Left colon (tissue), 2 donors: ENCODE measurements at regions not wholly inside any gene's neighbourhood (a gene's known extent, or its start where the extent isn't known, plus 50 kb on each side); places are given as distances from the start of the nearest gene placed in this dataset.

Experiments used
- ATAC-seq: fragments of 200-7000 bp; cut with Tn5 transposase; one replicate; pipeline ENCODE4 v1.9.1; 2020; ENCODE audit warnings: mild to moderate bottlenecking, moderate library complexity
- DNase-seq, 2 donors: peaks; one replicate each; pipeline ENCODE4 v3.0.0-alpha.2; 2020
- intact Hi-C, 2 donors: fragments of 100-400 bp; cut with DNase I in 1 of 2; cut with micrococcal nuclease in 1 of 2; formaldehyde crosslinking; loops; one replicate each; pipeline versions ENCODE4 v1.11.2 to v1.14.0; 2022; cut with DNase I, micrococcal nuclease
- donor health status: DM: no; HTN: no; CAD: no.
- donor health status: DM: yes; HTN: yes; CAD: no.

DNA sequence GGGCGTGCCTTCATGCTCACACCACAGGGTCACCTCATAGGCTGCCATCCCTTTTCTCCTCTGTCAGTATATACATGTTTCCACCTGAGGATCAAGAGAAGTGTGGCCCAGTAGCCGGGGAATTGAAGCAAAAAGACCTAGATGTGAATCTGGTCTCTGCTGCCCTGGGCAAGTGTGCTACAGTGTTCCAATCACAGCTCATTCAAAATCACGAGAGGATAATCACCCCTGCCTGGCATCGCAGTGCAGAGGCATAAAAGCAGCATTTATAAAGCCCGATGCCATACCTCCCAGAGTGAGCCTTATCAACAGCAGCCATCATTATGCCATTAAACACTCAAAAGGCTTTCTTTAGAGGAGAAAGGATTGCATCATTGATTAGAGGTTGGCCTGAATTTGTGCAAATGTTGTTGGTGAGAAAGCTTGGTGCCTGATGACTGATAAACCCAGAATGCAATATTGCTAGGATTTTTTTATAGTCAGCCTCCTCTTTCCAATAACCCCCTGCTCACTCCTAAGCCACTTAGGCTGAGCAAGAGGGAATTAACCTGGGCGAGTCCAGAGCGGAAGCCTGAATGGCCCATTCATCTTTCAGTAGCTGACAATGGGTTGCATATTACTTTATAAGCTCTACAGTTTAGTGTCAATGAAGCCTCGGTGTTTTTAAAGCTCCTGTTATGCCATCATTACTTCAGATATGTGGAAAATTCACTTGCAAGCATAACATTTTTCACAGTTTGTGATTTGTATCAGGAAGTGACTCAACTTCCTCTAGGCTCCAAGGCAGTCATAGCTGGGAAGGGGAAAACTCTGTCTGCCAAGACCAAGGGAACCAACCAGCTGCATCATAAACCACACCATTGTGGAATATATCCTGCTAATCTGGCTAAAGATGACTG lies 92.5 kb upstream of the NXT1 start:
- DNase-seq (no peak), ATAC-seq (no peak)
- intact Hi-C loops, result no loop called here

DNA sequence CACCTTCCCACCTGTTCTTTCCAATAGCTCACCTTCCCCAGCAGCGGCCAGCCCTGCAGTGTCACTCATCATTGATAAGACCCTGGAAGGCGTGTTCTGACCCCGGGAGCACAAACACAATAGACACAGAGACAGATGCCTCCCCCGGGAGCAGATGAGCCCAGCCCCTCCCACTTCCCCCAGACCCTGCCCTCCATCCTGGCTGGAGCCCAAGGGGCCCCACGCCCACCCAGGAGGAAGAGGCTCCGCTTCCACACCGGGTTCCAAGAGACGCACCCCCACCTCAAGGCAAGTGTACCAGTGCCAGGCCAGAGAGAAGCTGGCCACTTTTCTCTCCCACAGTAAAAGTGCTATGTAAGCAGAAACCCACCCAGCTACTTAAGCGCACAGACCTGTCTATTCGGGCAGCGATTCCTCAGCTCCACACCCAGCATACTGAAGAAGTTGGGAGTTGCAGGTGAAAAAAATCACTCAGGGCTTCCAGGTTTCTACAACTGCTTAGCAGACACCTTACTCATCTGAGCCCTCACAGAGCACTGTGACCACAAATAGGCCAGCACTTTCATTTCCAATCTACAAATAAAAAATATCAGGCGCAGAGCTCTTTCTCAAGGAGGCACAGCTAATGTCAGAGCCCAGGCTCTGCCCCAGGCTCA lies 93.4 kb upstream of the NXT1 start:
- DNase-seq (no peak), ATAC-seq (no peak)
- intact Hi-C loops, result no loop called here

DNA sequence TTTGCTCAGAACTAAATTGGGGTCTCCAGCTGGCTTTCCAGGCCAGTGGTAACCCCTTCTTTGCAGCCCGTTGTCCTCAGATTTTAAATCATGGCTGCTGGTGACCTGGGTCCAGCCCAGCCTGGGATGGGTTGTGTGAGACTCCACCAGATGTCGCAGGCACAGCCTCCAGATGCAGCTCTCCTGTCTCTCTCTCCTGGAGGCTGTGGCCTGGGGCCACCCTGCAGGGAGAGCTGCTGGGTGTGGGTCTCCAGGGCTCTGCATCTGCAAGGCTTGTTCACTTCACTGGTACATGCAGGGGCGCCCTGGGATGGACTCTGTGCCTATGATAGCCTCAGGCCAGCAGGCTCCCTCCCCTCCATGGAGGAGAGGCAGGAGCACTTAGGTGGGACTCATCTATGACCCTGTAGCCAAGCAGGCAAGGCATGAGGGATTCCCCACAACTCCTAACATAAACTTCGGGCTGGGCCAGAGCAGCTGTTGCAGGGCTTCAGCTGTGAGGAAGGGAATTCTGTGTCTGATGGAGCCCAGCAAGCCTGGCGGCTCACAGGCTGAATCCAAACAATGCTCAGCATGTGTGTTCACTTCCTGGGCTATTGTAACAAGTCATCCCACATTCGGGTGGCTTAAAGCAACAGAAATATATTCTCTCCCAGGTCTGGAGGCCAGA lies 94.7 kb upstream of the NXT1 start:
- DNase-seq, result no peak
- intact Hi-C loops, result no loop called here
- no peak for ATAC-seq

DNA sequence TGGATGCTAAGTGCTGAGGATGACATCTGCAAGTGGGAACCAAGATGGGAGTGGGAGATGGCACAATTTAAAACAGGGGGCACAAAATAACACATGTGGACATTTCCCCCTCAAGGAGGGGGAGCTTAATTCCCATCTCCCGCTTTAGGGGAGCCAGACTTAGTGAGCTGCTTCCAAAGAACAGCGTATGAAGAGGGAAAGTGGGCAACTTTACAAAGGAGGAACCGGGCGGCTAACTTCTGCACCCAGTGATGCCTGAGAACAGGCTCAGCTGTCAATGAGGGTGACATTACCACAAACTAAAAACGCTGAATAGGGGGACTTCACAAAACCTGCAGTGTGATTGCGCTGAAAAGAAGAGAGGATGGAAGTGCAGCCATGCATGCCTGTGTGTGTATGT lies 95.5 kb upstream of the NXT1 start:
- intact Hi-C loops, result no loop called here
- ATAC-seq, result no peak
- no peak for DNase-seq

DNA sequence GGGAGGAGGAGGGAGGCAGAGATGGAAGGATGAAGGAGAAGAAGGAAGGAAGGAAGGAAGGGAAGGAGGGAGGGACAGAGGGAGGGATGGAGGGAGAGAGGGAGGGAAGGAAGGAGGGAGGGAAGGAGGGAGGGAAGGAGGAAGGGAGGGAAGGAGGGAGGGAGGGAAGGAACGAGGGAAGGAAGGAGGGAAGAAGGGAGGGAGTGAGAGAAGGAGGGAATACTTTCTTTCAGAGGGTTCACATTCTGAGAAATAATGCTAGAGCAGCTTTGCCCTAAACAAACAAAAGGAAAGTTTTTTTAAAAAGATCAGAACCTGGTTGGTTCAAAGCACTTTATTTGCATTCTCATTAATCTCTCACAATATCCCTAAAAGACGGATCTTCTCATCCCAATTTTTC lies 96.1 kb upstream of the NXT1 start:
- intact Hi-C loops, result no loop called here
- no peak for DNase-seq
- no peak for ATAC-seq

DNA sequence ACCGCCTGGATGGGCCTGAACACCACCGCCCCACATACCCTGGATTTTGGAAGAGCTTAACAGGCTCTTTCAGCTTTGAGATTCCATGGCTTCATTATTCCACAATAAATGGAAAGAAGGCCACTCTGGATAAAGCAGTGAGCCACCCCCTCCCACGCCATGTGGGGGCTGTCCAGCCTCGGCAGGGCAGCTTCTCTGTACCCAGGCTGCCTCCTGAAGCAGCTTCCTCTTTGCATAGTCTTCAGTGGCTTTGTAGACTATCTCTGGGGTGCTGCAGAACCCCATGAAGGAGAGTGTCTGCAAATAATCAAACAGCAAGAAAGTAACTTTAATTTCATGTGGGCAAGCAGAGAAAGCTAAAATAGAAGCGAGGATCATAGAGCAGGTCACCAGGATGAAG lies 96.6 kb upstream of the NXT1 start:
- no peak for DNase-seq
- intact Hi-C loops, result no loop called here
- ATAC-seq, result no peak

DNA sequence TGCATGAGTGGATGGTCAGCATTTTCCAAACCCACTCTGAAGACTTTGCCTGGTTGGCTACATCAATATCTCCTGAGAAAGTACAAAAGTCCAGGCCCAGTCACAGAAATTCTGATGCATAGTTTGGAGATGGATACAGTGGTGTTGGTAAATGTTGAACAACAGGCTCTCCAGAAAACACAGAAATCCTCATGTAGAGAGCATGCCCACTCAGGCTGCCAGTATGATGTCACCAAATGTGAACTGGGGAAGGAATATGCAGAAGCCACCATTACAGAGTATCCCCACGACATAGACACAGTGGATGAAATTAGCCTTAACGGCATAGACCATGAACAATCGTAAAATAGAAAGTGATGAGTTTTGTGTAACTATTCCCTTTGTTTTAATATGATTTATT lies 97.1 kb upstream of the NXT1 start:
- DNase-seq (no peak), ATAC-seq (no peak)
- intact Hi-C loops, result no loop called here

DNA sequence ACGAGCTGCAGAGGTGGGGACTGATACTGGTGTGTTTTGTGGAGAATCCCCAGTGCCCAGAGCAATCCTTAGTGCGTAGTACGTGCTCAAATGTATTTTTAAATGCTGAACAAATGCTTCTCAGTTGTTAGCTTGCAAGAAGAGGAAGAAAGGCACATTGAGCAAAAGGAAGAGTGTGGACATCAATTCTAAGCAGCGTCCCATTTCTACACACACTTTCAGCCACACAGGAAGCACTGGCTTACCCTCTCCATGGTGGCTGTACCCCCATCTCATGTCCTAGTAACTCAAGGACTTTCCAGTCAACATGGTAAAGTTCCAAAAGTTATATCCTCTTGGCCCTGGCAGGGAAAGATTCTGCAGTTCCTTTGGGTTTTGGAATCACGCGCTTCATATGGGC lies 98.8 kb upstream of the NXT1 start:
- ATAC-seq, result no peak
- no peak for DNase-seq
- intact Hi-C loops, result no loop called here

DNA sequence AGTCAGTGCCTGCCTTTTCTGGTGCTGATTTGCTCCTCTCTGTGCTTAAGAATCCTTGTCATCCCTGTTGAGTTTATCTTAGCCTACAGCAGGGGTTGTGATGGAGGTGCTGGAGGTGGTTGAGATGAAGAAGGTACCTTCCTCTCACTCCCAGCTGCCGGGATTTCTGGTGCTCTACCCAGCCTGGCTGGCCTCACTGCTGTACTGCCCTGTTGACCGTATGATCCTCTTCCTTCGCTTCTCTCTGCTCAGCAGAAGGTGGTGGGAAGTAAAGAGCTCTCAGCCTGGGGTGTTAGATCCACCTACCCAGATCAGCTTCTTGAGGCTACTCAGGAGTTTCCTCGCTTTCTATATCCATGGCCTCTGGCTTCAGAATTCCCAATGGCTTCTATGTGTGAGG lies 101.0 kb upstream of the NXT1 start:
- ATAC-seq (no peak), DNase-seq (no peak)
- intact Hi-C loops, result no loop called here

DNA sequence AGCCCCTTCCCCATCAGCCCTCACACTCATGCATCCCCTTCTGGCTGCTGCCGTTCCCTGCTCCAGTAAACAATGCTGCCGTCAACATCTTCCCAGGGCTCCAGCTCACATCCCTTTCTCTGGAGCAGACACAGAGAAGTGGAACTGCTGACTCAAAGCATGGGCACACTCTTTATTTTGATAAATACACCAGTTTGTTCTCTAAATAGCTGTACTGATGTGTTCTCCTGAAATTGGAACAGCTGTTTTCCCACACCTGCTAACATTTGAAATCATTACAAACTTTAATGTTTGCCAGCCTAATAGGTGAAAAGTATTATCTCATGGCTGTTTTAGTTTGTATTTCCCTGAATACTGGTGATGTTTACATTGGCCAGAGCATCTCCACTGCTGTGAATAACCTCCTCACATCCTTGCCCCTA lies 102.1 kb upstream of the NXT1 start:
- intact Hi-C loops, result no loop called here
- DNase-seq (no peak), ATAC-seq (no peak)

DNA sequence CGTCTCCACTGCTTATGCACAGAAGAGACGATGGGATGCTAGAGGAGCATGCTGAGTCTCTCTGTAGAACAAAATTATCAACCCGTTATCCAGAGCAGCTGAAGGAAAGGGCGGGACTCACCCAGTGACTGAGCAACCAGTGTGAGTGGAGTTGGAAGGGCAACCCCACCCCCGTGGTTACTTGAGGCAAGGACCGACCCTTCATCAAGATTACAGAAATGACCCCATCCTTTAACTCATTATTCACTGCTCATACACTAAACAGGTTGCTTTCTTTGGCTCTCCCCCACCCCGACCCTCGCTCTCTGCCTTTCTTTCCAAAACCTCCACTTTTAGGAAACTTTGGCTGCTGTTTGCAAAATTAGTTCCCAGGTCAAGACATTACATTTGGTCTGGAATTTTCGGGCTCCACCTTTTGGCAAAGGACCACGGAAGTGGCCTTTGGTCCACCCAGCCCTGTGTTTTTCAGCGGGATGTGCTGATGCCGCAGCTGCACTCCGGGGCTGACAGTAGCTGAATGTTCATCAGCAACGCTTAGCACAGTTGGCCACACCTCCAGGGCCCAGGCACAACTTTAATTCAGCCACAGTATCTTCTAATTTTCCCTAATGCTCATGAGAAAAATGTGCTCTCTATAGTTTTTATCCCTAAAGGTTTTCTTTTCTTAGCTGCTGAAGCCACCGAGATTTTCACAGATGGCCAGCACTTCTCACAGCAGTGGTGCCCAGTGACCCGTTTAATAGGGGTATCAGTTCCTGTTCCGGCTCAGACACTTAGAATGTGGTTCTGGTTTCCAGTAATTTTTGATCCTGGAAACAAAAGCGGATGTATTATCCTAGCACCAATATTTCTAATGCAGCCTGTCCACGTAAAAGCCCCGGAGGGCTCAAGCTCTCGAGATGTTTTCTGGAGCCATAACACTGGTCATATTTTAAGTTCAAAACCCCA lies 103.6 kb upstream of the NXT1 start:
- DNase-seq (no peak), ATAC-seq (no peak)
- intact Hi-C loops, result no loop called here

DNA sequence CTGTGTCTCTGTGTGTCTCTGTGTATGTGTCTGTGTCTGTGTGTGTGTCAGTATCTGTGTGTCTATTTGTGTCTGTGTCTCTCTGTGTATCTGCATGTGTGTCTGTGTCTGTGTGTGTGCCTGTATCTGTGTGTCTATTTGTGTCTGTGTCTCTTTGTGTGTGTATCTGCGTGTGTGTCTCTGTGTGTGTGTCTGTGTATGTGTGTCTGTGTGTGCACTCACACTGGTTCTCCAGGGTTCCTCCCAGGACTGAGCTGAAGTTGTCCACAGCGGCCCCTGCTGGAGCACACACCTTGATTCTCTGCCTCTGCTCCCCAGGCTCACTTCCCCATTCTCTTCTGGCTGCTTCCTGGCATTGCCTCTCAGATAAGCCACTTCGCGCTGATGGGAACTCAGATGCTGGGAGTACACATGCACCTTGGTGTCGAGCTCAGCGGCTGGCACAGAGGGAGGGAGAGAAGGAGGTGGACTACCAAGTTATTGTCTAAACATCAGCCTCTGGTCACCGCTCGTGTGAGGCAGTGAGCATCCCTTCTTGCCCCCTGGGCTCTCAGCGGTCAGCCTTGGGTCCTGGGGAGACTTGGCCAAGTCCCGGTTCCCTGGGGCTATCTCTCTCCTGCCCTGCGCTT lies 104.9 kb upstream of the NXT1 start:
- ATAC-seq (peak; percentile 59), DNase-seq (peak in 1 of 2 donors; percentile 63)
- intact Hi-C loops, result no loop called here

DNA sequence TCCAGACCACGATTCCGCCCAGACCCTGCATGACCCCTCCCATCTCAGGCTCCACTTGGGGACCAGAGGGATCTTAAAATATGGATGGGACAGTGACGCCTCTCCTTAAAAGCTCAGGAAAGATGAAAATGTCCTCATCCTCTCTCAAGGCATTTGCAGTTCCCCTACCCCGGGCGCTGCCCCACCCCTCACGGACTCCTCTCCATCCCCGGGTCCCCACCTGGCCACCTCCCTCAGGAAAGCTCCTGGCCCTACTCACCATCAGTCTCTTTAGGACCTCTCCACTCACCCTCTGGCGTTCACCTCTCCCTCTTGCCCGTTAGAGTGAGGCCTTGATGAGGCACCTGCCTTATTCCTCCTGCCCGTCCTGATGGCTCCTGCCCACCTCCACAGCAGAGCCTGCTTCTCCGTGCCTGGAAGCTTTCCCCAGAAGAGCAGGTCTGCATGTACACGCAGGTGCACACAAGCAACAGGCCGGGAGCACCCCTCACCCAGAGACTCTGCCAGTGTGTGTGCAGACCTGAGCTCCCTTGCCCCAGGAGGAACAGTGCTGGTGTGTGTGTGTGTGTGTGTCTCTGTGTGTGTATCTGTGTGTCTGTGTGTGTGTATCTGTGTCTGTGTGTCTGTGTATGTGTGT lies 105.6 kb upstream of the NXT1 start:
- intact Hi-C loops, result no loop called here
- ATAC-seq, result no peak

DNA sequence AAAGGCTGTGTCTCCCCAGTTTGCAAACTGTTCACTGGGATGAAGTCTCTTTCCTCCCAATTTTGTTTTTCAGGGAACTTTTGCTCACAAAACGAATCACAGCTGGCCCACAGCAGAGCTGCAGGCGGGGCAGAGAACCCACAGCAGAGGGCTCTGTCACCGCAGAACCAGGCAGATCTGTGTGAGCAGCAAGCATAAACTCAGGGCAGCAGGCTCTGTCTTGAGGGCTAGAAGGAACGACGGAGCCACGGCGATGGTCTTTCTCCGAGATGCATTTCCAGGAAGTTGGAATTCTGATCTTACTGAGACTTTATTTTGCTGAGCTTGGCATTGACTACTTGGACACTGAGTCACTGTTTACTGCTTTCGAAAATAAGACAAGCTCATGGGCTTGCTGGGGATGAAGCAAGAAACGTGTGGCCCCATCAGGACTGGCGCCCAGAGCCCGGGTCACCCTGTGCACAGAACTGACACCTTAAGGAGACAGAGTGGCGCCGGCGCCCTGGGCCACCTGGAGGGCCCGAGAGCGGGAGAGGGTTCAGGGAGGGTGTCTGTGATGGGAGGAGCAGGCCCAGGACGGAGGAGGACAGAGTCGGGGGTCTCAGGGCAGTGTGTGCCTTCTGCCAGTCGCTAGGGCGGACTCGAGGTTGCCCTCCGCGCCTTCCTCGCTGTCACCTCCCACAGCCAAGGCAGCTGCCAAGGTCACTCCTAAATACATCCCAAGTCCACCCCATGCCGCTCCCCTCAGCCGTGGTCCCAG lies 106.3 kb upstream of the NXT1 start:
- no peak for DNase-seq
- intact Hi-C loops, result no loop called here
- ATAC-seq, result no peak

More for the DNA sequence above, 105.6 kb upstream of the NXT1 start:
- DNase-seq, result no peak

DNA sequence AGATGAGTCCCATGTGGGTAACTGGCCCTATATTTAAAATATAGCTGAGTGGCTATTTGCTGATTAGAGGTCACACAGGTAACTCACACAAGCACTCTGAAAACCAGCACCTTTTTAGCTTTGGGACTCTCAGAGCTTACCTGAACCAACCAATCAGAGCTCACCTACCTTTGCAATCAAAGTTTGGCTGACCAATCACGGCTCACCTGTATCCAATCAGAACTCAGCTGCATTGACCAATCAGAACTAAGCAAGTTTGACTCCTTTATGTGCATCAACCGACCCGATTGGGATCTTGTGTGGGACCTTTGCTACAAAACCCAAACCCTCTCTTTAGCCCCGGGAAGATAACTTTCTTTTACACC lies 106.8 kb upstream of the NXT1 start:
- ATAC-seq, result no peak

DNA sequence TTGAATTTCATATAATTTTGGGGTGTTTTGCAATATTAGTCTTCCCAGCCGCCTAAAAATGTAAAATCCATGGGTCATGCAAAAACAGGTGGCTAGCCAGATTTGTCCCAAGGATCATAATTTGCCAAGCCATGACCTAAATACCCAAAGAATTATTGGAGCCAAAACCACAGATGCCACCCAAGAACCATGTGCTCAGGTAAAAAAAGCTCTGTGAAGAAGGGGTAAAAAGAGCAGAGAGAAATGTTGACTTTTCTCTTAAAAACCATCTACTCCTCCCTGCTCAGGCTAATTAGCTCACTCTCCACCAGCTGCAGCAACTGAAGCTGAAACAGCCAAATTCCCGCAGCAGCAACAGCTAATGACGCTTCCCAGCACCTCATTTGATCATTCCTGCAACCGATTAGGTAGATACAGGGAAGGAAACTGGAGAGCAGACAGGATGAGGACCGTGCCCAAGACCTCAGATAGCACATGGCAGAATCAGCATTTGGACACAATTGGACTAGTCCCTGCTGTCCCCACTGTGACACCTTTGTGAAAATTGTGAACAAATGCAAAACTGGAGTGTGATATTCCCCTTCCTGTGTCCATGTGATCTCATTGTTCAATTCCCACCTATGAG lies 107.9 kb upstream of the NXT1 start:
- ATAC-seq (no peak), DNase-seq (no peak)
- intact Hi-C loops, result no loop called here

More for the DNA sequence above, 106.8 kb upstream of the NXT1 start:
- intact Hi-C loops, result no loop called here
- DNase-seq, result no peak

DNA sequence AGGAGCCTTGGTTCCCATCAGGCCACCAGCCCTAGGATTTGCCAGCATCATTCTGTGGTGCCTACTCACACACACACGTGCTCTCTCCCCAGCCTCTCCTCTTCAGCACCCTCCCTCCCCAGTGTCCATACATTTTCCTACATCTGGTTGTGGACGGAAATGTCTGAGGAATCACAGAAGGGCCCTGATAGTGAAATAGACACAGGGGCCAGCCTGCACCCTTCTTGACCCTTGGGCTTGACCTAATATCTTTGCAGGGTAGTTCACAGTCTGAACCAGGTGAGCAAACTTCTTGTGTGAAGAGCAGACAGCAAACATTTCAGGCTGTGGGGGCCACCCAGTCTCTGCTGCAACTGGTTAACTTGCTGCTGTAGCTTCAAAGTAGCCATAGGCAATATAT lies 108.5 kb upstream of the NXT1 start:
- ATAC-seq, result no peak
- intact Hi-C loops, result no loop called here
- no peak for DNase-seq
